HCT116 (cell line): ENCODE measurements at regions not wholly inside any gene's neighbourhood (a gene's known extent, or its start where the extent isn't known, plus 50 kb on each side); places are given as distances from the start of the nearest gene placed in this dataset.

Experiments
- ATAC-seq: fragments of 200-7000 bp; cut with Tn5 transposase; 2 replicates; pipeline ENCODE4 v1.9.1; 2020; ENCODE audit warnings: mild to moderate bottlenecking, moderate library complexity
- BruUV-seq: library from RNA; stranded (reverse); fragments of 400-500 nt; replicated peaks from 2 replicates; lab custom pipeline; 2021; lab: Mats Ljungman, UMichigan
- CTCF ChIA-PET: fragments of 300-600 bp; sonication (Branson Sonifier 250); formaldehyde crosslinking; loops from one replicate; lab custom pipeline; 2021; ENCODE audit warnings: antibody characterized with exemption; lab: Charles Lee
- POLR2A ChIA-PET: fragments of 300-600, 350-600 bp; sonication (Branson Sonifier 250); formaldehyde crosslinking; loops from one replicate; lab custom pipeline; 2021; ENCODE audit warnings: antibody characterized with exemption; lab: Charles Lee
- RAD21 ChIA-PET, 2 experiments: fragments of 300-600 bp; sonication (Branson Sonifier 250); formaldehyde crosslinking; loops; one replicate each; lab custom pipeline; 2023; ENCODE audit warnings: low total read pairs in 2 of 2; ENCODE audit not compliant: uncharacterized antibody in 2 of 2, unreplicated experiment in 2 of 2, low non-redundant PET in 1 of 2; lab: Charles Lee
- DNase-seq: peaks from one replicate; pipeline ENCODE4 v3.0.0-alpha.2; 2010; ENCODE audit warnings: low read depth, low spot score
- H2AFZ ChIP-seq: fragments of 200-600 bp; shearing (Covaris generic), sonication (generic); 2 replicates; pipeline ENCODE4 v1.6.1; 2017; ENCODE audit warnings: low read depth, mixed run types, mixed read lengths, antibody characterized with exemption, low read length; ENCODE audit not compliant: poor library complexity, severe bottlenecking
- H3K27ac ChIP-seq: 2 replicates; pipeline ENCODE4 v1.5.1; 2012; ENCODE audit warnings: low read depth, low read length
- H3K27me3 ChIP-seq: fragments of 200-600 bp; sonication (generic); 2 replicates; pipeline ENCODE4 v1.6.1; 2016; ENCODE audit warnings: mixed run types, low read length, mixed read lengths; ENCODE audit not compliant: insufficient read depth
- H3K36me3 ChIP-seq, 2 experiments: fragments of 200-500 bp in 1 of 2; fragments of 200-600 bp in 1 of 2; sonication (Bioruptor generic) in 1 of 2; sonication (generic) in 1 of 2; 2 replicates each; pipeline versions ENCODE4 v1.5.1 to v1.6.1; 2014 to 2016; ENCODE audit warnings: low read length in 2 of 2, inconsistent platforms in 1 of 2, mixed read lengths in 1 of 2, mixed run types in 1 of 2; ENCODE audit not compliant: insufficient read depth in 2 of 2, control insufficient read depth in 1 of 2
- H3K4me1 ChIP-seq, 2 experiments: fragments of 200-600 bp in 1 of 2; sonication (generic) in 1 of 2; 2 replicates each; pipeline versions ENCODE4 v1.5.1 to v1.6.1; 2012 to 2017; ENCODE audit warnings: low read length in 2 of 2, inconsistent platforms in 1 of 2, mild to moderate bottlenecking in 1 of 2, mixed read lengths in 1 of 2, mixed run types in 1 of 2, moderate library complexity in 1 of 2; ENCODE audit not compliant: insufficient read depth in 2 of 2, control insufficient read depth in 1 of 2
- H3K4me2 ChIP-seq: fragments of 200-600 bp; sonication (generic); 2 replicates; pipeline ENCODE4 v1.6.1; 2017; ENCODE audit warnings: mixed run types, low read length, mixed read lengths
- H3K4me3 ChIP-seq, 2 experiments: fragments of 200-600 bp in 1 of 2; sonication (generic) in 1 of 2; replicated peaks in 1 of 2; 2 replicates each; pipeline ENCODE4 v1.5.1; 2011 to 2016; ENCODE audit warnings: low read length in 2 of 2, control low read depth in 1 of 2, low read depth in 1 of 2, mild to moderate bottlenecking in 1 of 2, mixed read lengths in 1 of 2, mixed run types in 1 of 2
- H3K79me2 ChIP-seq: fragments of 200-600 bp; sonication (generic); 2 replicates; pipeline ENCODE4 v1.6.1; 2017; ENCODE audit warnings: mild to moderate bottlenecking, mixed run types, low read length, moderate library complexity, mixed read lengths; ENCODE audit not compliant: insufficient read depth
- H3K9ac ChIP-seq: fragments of 200-600 bp; sonication (generic); 2 replicates; pipeline ENCODE4 v1.6.1; 2016; ENCODE audit warnings: low read length, mixed read lengths
- H3K9me2 ChIP-seq: fragments of 200-600 bp; sonication (generic), shearing (Covaris generic); 2 replicates; pipeline ENCODE4 v1.6.1; 2017; ENCODE audit warnings: mixed run types, mild to moderate bottlenecking, moderate library complexity; ENCODE audit not compliant: insufficient read depth
- H3K9me3 ChIP-seq, 2 experiments: fragments of 200-500 bp in 1 of 2; fragments of 200-600 bp in 1 of 2; sonication (Bioruptor generic) in 1 of 2; sonication (generic) in 1 of 2; 2 replicates each; pipeline ENCODE4 v1.6.1; 2014 to 2017; ENCODE audit warnings: low read length in 2 of 2, mixed read lengths in 2 of 2, inconsistent platforms in 1 of 2, low read depth in 1 of 2, mild to moderate bottlenecking in 1 of 2, mixed run types in 1 of 2, moderate library complexity in 1 of 2; ENCODE audit not compliant: control insufficient read depth in 1 of 2, insufficient read depth in 1 of 2
- H4K20me1 ChIP-seq: fragments of 200-600 bp; sonication (generic), shearing (Covaris generic); 2 replicates; pipeline ENCODE4 v1.6.1; 2017; ENCODE audit warnings: mixed run types, mild to moderate bottlenecking, moderate library complexity; ENCODE audit not compliant: insufficient read depth
- ATF3 ChIP-seq: IDR thresholded peaks from 2 replicates; pipeline ENCODE4 v1.6.1; 2012
- CBX3 ChIP-seq: IDR thresholded peaks from 2 replicates; pipeline ENCODE4 v1.6.1; 2012; ENCODE audit warnings: low read depth
- CEBPB ChIP-seq: IDR thresholded peaks from 2 replicates; pipeline ENCODE4 v1.6.1; 2012; ENCODE audit warnings: low read depth
- CTCF ChIP-seq, 3 experiments: fragments of 200-600 bp in 1 of 3; sonication (generic) in 1 of 3; IDR thresholded peaks in 2 of 3; conservative IDR thresholded peaks in 1 of 3; 2 replicates each; pipeline ENCODE4 v1.5.1; 2012 to 2017; ENCODE audit warnings: low read depth in 2 of 3, low read length in 2 of 3, antibody characterized with exemption in 1 of 3, borderline replicate concordance in 1 of 3, control low read depth in 1 of 3, mild to moderate bottlenecking in 1 of 3, mixed read lengths in 1 of 3, mixed run types in 1 of 3, moderate library complexity in 1 of 3; ENCODE audit not compliant: insufficient read depth in 1 of 3
- ELF1 ChIP-seq: IDR thresholded peaks from 2 replicates; pipeline ENCODE4 v1.6.1; 2012; ENCODE audit warnings: low read depth, borderline replicate concordance
- EZH2 ChIP-seq: fragments of 200-600 bp; sonication (generic); IDR thresholded peaks from 2 replicates; pipeline ENCODE4 v1.6.1; 2017; ENCODE audit warnings: antibody characterized with exemption, mixed run types
- EZH2phosphoT487 ChIP-seq: fragments of 200-600 bp; IDR thresholded peaks from 2 replicates; pipeline ENCODE4 v1.6.1; 2018; ENCODE audit warnings: antibody characterized with exemption, borderline replicate concordance
- JUND ChIP-seq: IDR thresholded peaks from 2 replicates; pipeline ENCODE4 v1.6.1; 2012
- MAX ChIP-seq: IDR thresholded peaks from 2 replicates; pipeline ENCODE4 v1.6.1; 2012
- POLR2A ChIP-seq: IDR thresholded peaks from 2 replicates; pipeline ENCODE4 v1.7.0; 2011; ENCODE audit warnings: borderline replicate concordance; ENCODE audit not compliant: insufficient read depth, insufficient read length; ENCODE audit errors: extremely low read depth
- POLR2AphosphoS5 ChIP-seq: IDR thresholded peaks from 2 replicates; pipeline ENCODE4 v1.6.1; 2011; ENCODE audit warnings: mild to moderate bottlenecking, low read depth, low read length, moderate library complexity
- REST ChIP-seq: IDR thresholded peaks from 2 replicates; pipeline ENCODE4 v1.6.1; 2012; ENCODE audit warnings: low read depth
- SIN3A ChIP-seq: IDR thresholded peaks from 2 replicates; pipeline ENCODE4 v1.6.1; 2012; ENCODE audit warnings: low read depth
- SP1 ChIP-seq: IDR thresholded peaks from 2 replicates; pipeline ENCODE4 v1.6.1; 2012; ENCODE audit warnings: low read depth
- SRF ChIP-seq: IDR thresholded peaks from 2 replicates; pipeline ENCODE4 v1.6.1; 2012; ENCODE audit warnings: low read depth
- TCF7L2 ChIP-seq: IDR thresholded peaks from 2 replicates; pipeline ENCODE4 v1.7.0; 2011; ENCODE audit warnings: borderline replicate concordance, inconsistent platforms; ENCODE audit not compliant: insufficient read depth, insufficient read length; ENCODE audit errors: extremely low read depth
- ZNF274 ChIP-seq: fragments of 200-500 bp; sonication (Bioruptor generic); IDR thresholded peaks from 2 replicates; pipeline ENCODE4 v1.6.1; 2014; ENCODE audit warnings: mild to moderate bottlenecking, low read depth, low read length, inconsistent platforms
- intact Hi-C: fragments of 100-400 bp; cut with micrococcal nuclease; formaldehyde crosslinking; loops from 2 replicates; pipeline ENCODE4 v1.10.0; 2022

- no peak for DNase-seq
- Histone ChIP-seq H3K27ac (no peak overlapping the region), H3K36me3 (no peaks in the 10 kb centered on the region), H3K9me2 (no peaks in the 10 kb centered on the region), H3K9me3 (peaks cover 21 to 45% of the 10 kb centered on the region in 2 experiments; a peak in 2 of 4 replicates), H3K79me2 (no peaks in the 10 kb centered on the region), H3K4me2 (no peak overlapping the region), H3K27me3 (no peaks in the 10 kb centered on the region), H3K4me3 (no peak overlapping the region), H2AFZ (no peak overlapping the region), H3K4me1 (no peaks in the 10 kb centered on the region), H4K20me1 (no peaks in the 10 kb centered on the region), H3K9ac (no peak overlapping the region)
- POLR2A ChIA-PET, result no interaction called here
- RAD21 ChIA-PET, result no interaction called here
- CTCF ChIA-PET, result no interaction called here
- BruUV-seq, result no TSS peak
- no peak for TF ChIP-seq REST
- no peak for TF ChIP-seq POLR2AphosphoS5
- no peak for TF ChIP-seq ATF3
- no peak for TF ChIP-seq ELF1
- no peak for TF ChIP-seq CTCF (IDR thresholded peaks at IDR 0.05 in 2 of 3, conservative IDR thresholded peaks at IDR 0.05 in 1 of 3; ENCODE audit: borderline replicate concordance in 1 of 3, insufficient read depth in 1 of 3, low read depth in 2 of 3, low read length in 2 of 3)
- no peak for TF ChIP-seq TCF7L2
- no peak for TF ChIP-seq JUND
- TF ChIP-seq SIN3A, result no peak
- TF ChIP-seq EZH2, result no peak
- no peak for TF ChIP-seq POLR2A
- TF ChIP-seq SRF, result no peak
- no peak for TF ChIP-seq MAX
- no peak for TF ChIP-seq EZH2phosphoT487
- no peak for TF ChIP-seq ZNF274
- TF ChIP-seq SP1, result no peak
- TF ChIP-seq CBX3, result no peak
- TF ChIP-seq CEBPB, result no peak
- intact Hi-C loops, result no loop called here
- ATAC-seq, result no peak
These were observed 1820.8 kb downstream of the UQCRFS1 start for GRCh38 chr19:27392027-27392632.
